CD4-positive, alpha-beta T cell treated with Interleukin-6 at 100 ng/mL for 8 hours (primary cell): ENCODE measurements at regions not wholly inside any gene's neighbourhood (a gene's known extent, or its start where the extent isn't known, plus 50 kb on each side); places are given as distances from the start of the nearest gene placed in this dataset.

Experiments used
- DNase-seq: peaks from one replicate; pipeline ENCODE4 v3.0.0-alpha.2; 2020; ENCODE audit warnings: mixed read lengths, low spot score

GRCh38 chr18:78069784-78070664 is 820.4 kb downstream of the GALR1 start:
- no peak for DNase-seq

GRCh38 chr18:78071166-78071710 is 821.6 kb downstream of the GALR1 start:
- no peak for DNase-seq

GRCh38 chr18:78071776-78072175 is 822.1 kb downstream of the GALR1 start:
- DNase-seq: no peak

GRCh38 chr18:78072375-78072774 is 822.7 kb downstream of the GALR1 start:
- DNase-seq: no peak

GRCh38 chr18:78073275-78073674 is 823.6 kb downstream of the GALR1 start:
- DNase-seq: no peak

GRCh38 chr18:78074400-78075020 is 824.9 kb downstream of the GALR1 start:
- DNase-seq: no peak

GRCh38 chr18:78080081-78080480 is 830.4 kb downstream of the GALR1 start:
- no peak for DNase-seq

GRCh38 chr18:78080761-78081160 is 831.1 kb downstream of the GALR1 start:
- DNase-seq: no peak

GRCh38 chr18:78082816-78083215 is 833.2 kb downstream of the GALR1 start:
- no peak for DNase-seq

- DNase-seq: no peak
These were observed 835.9 kb downstream of the GALR1 start for GRCh38 chr18:78085241-78086185.

GRCh38 chr18:78086931-78087330 is 837.3 kb downstream of the GALR1 start:
- no peak for DNase-seq

- no peak for DNase-seq
These were observed 837.7 kb downstream of the GALR1 start for GRCh38 chr18:78087338-78087737.

- no peak for DNase-seq
These were observed 840.9 kb downstream of the GALR1 start for GRCh38 chr18:78090584-78090983.

- DNase-seq: no peak
These were observed 843.3 kb downstream of the GALR1 start for GRCh38 chr18:78092901-78093300.

- no peak for DNase-seq
These were observed 850.4 kb downstream of the GALR1 start for GRCh38 chr18:78099979-78100588.

- DNase-seq: no peak
These were observed 851.4 kb downstream of the GALR1 start for GRCh38 chr18:78101091-78101490.

- DNase-seq: no peak
These were observed 852.5 kb downstream of the GALR1 start for GRCh38 chr18:78102135-78102534.

- DNase-seq: no peak
These were observed 856.0 kb downstream of the GALR1 start for GRCh38 chr18:78105611-78106010.

- DNase-seq: no peak
These were observed 857.3 kb downstream of the GALR1 start for GRCh38 chr18:78106946-78107345.

- no peak for DNase-seq
These were observed 857.7 kb downstream of the GALR1 start for GRCh38 chr18:78107363-78107762.

- DNase-seq: no peak
These were observed 858.9 kb downstream of the GALR1 start for GRCh38 chr18:78108554-78108953.
